Endothelial cell (in vitro differentiated cells): ENCODE measurements at regions not wholly inside any gene's neighbourhood (a gene's known extent, or its start where the extent isn't known, plus 50 kb on each side); places are given as distances from the start of the nearest gene placed in this dataset.

Experiments used
- DNase-seq: peaks from one replicate; pipeline ENCODE4 v3.0.0; 2021; ENCODE audit warnings: low spot score
- H3K27ac Mint-ChIP-seq: one replicate; pipeline ENCODE4 v1.8.0; 2021; ENCODE audit warnings: mixed read lengths, inconsistent platforms; ENCODE audit not compliant: unreplicated experiment
- H3K27me3 Mint-ChIP-seq: one replicate; pipeline ENCODE4 v1.8.0; 2021; ENCODE audit warnings: mild to moderate bottlenecking, moderate library complexity, mixed read lengths, inconsistent platforms; ENCODE audit not compliant: unreplicated experiment
- H3K36me3 Mint-ChIP-seq: one replicate; pipeline ENCODE4 v1.8.0; 2021; ENCODE audit warnings: mild to moderate bottlenecking, low read depth, mixed read lengths, inconsistent platforms; ENCODE audit not compliant: unreplicated experiment
- H3K4me1 Mint-ChIP-seq: one replicate; pipeline ENCODE4 v1.8.0; 2021; ENCODE audit warnings: mild to moderate bottlenecking, mixed read lengths, inconsistent platforms; ENCODE audit not compliant: unreplicated experiment
- H3K4me3 Mint-ChIP-seq: one replicate; pipeline ENCODE4 v1.8.0; 2021; ENCODE audit warnings: mild to moderate bottlenecking, mixed read lengths, inconsistent platforms; ENCODE audit not compliant: unreplicated experiment
- H3K9me3 Mint-ChIP-seq: one replicate; pipeline ENCODE4 v1.8.0; 2021; ENCODE audit warnings: mixed read lengths, inconsistent platforms; ENCODE audit not compliant: unreplicated experiment
- CTCF ChIP-seq: fragments of 200-600 bp; sonication (generic); IDR thresholded peaks from one replicate; pipeline ENCODE4 v1.5.0; 2021; ENCODE audit warnings: antibody characterized with exemption; ENCODE audit not compliant: unreplicated experiment

GRCh38 chr15:87667643-87668042, 588.9 kb downstream of the NTRK3 start:
- no peaks in the 10 kb centered on the region for H3K27me3 Mint-ChIP-seq
- no peak for DNase-seq
- no peak overlapping the region for H3K27ac Mint-ChIP-seq
- H3K4me1 Mint-ChIP-seq, result peaks cover 3% of the 10 kb centered on the region
- no peaks in the 10 kb centered on the region for H3K36me3 Mint-ChIP-seq
- TF ChIP-seq CTCF, result no peak
- H3K4me3 Mint-ChIP-seq, result no peak overlapping the region
- peaks cover 4% of the 10 kb centered on the region for H3K9me3 Mint-ChIP-seq

DNA sequence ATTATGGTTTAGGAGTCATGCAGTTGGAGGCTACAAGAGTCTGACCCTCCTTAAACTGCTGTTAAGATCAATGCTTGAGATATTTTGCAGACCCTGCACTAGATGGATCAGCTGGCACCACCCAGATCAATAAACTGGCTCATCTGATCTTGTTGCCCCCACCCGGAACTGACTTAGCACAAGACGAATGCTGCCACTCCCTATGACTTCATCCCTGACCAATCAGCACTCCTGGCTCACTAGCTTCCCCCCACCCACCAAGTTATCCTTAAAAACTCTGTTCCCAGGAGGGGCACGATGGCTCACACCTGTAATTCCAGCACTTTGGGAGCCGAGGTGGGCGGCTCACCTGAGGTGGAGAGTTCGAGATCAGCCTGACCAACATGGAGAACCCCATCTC, 594.0 kb downstream of the NTRK3 start:
- Mint-ChIP-seq H3K27me3 (peaks cover 2% of the 10 kb centered on the region), H3K4me3 (no peak overlapping the region), H3K4me1 (no peaks in the 10 kb centered on the region), H3K9me3 (no peaks in the 10 kb centered on the region), H3K36me3 (no peaks in the 10 kb centered on the region), H3K27ac (no peak overlapping the region)
- TF ChIP-seq CTCF, result no peak
- no peak for DNase-seq

GRCh38 chr15:87661454-87662355, 594.8 kb downstream of the NTRK3 start:
- H3K9me3 Mint-ChIP-seq, result no peaks in the 10 kb centered on the region
- no peak overlapping the region for H3K27ac Mint-ChIP-seq
- H3K4me3 Mint-ChIP-seq, result no peak overlapping the region
- no peaks in the 10 kb centered on the region for H3K4me1 Mint-ChIP-seq
- no peak for DNase-seq
- H3K27me3 Mint-ChIP-seq, result peaks cover 2% of the 10 kb centered on the region
- TF ChIP-seq CTCF, result no peak
- no peaks in the 10 kb centered on the region for H3K36me3 Mint-ChIP-seq

- Mint-ChIP-seq H3K27me3 (peaks cover 2% of the 10 kb centered on the region), H3K4me3 (no peak overlapping the region), H3K27ac (no peak overlapping the region), H3K36me3 (no peaks in the 10 kb centered on the region), H3K4me1 (no peaks in the 10 kb centered on the region), H3K9me3 (no peaks in the 10 kb centered on the region)
- TF ChIP-seq CTCF, result no peak
- no peak for DNase-seq
Observed at GRCh38 chr15:87660251-87661129, 596.0 kb downstream of the NTRK3 start.
